ENCODE measurements at regions not wholly inside any gene's neighbourhood (a gene's known extent, or its start where the extent isn't known, plus 50 kb on each side); places are given as distances from the start of the nearest gene placed in this dataset.

GRCh38 chr15:47609693-47610092 lies 107.6 kb upstream of the SEMA6D start:
- Histone ChIP-seq H3K4me1 (ENCODE audit: control extremely low read depth in 1 of 4, control insufficient read depth in 4 of 4, insufficient read depth in 4 of 4, low read length in 3 of 4) (peaks cover 0 to 2% (median 1%) of the 10 kb centered on the region in 4 experiments), H3K4me3 (ENCODE audit: control insufficient read depth in 1 of 7, extremely low read depth in 1 of 7, insufficient read depth in 4 of 7, low read depth in 2 of 7, low read length in 6 of 7) (no peak overlapping the region), H3K27ac (ENCODE audit: insufficient read depth in 1 of 2, low read depth in 1 of 2, low read length in 2 of 2, poor library complexity in 1 of 2, severe bottlenecking in 2 of 2) (no peak overlapping the region), H3K36me3 (ENCODE audit: control insufficient read depth in 4 of 4, insufficient read depth in 4 of 4, low read length in 3 of 4) (no peaks in the 10 kb centered on the region), H3K27me3 (replicated peaks in 2 of 5; ENCODE audit: control insufficient read depth in 4 of 5, insufficient read depth in 5 of 5, low read length in 4 of 5) (no peaks in the 10 kb centered on the region), H3K9me3 (ENCODE audit: control extremely low read depth in 1 of 5, control insufficient read depth in 4 of 5, insufficient read depth in 2 of 5, low read depth in 1 of 5, low read length in 4 of 5) (no peaks in the 10 kb centered on the region)
- POLR2A ChIA-PET = no interaction called here
- DNase-seq = no peak
- CTCF ChIA-PET = no interaction called here
- whole genome bisulfite sequencing (ENCODE audit: insufficient coverage) = 91% methylated on average over 2 of the region's 2 CpGs

DNA sequence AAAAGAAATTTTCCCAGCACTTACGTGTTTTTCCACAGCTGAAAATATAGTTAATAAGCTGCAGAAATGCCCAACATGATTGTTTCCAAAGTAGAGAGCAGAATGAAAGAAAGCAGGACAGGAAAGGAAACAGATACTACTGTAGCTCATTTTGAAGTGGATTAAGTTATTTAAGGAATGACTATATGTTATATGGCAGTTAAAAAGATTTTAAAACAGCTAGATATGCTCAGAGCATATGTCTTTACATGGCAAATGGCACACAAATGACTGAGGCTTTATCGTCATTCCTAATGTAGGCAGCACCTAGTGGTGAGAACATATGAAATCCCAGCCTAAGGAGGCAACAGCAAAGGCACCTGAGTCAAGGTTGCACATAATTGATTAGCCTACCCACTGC lies 106.6 kb upstream of the SEMA6D start:
- WGBS (ENCODE audit: insufficient coverage) = 90% methylated on average over 1 of the region's 2 CpGs
- Histone ChIP-seq H3K9me3 (ENCODE audit: control extremely low read depth in 1 of 5, control insufficient read depth in 4 of 5, insufficient read depth in 2 of 5, low read depth in 1 of 5, low read length in 4 of 5) (no peaks in the 10 kb centered on the region), H3K4me3 (ENCODE audit: control insufficient read depth in 1 of 7, extremely low read depth in 1 of 7, insufficient read depth in 4 of 7, low read depth in 2 of 7, low read length in 6 of 7) (no peak overlapping the region), H3K36me3 (ENCODE audit: control insufficient read depth in 4 of 4, insufficient read depth in 4 of 4, low read length in 3 of 4) (no peaks in the 10 kb centered on the region), H3K27me3 (replicated peaks in 2 of 5; ENCODE audit: control insufficient read depth in 4 of 5, insufficient read depth in 5 of 5, low read length in 4 of 5) (no peaks in the 10 kb centered on the region), H3K27ac (ENCODE audit: insufficient read depth in 1 of 2, low read depth in 1 of 2, low read length in 2 of 2, poor library complexity in 1 of 2, severe bottlenecking in 2 of 2) (no peak overlapping the region), H3K4me1 (ENCODE audit: control extremely low read depth in 1 of 4, control insufficient read depth in 4 of 4, insufficient read depth in 4 of 4, low read length in 3 of 4) (peaks cover 0 to 2% (median 1%) of the 10 kb centered on the region in 4 experiments)
- CTCF ChIA-PET = interaction anchor here (0.7 kb wide), 1 partner anchor 12 kb away, joined by 4 read pairs; no protein-coding TSS in a partner anchor
- no peak for DNase-seq
- POLR2A ChIA-PET = no interaction called here

DNA sequence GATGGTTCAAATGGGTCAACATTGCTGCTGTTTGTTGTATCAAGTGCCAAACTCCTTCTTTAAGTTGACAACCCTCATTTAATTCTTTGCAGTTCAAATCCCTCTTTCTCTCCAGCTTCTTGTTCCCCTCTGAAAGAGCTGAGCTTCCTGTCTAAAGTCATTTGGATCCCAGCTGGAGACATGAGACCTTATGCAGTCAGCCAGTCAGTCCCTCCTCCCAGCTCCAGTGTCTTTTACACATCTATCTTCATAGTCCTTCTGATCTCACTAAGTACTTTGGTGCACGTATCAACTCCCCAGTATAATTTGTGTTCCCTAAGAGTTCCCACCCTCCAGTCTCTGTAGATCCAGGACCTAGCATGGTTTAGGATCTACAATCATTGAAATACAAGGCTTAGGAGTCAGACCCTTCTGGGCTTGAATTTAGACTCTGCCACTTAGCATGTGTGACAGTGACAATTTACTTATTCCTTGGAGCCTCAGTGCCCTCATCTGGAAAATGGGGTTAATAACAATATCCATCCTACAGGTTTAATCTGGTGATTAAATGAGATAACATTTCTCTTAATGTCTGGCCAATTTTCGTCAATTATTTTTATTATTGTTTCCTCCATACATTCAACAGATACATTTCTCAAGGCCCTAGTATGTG lies 102.8 kb upstream of the SEMA6D start:
- WGBS (ENCODE audit: insufficient coverage) = 91% methylated on average over 1 of the region's 2 CpGs
- H3K27me3 ChIP-seq (replicated peaks in 2 of 5; ENCODE audit: control insufficient read depth in 4 of 5, insufficient read depth in 5 of 5, low read length in 4 of 5) = no peaks in the 10 kb centered on the region
- no peaks in the 10 kb centered on the region for H3K36me3 ChIP-seq (ENCODE audit: control insufficient read depth in 4 of 4, insufficient read depth in 4 of 4, low read length in 3 of 4)
- H3K27ac ChIP-seq (ENCODE audit: insufficient read depth in 1 of 2, low read depth in 1 of 2, low read length in 2 of 2, poor library complexity in 1 of 2, severe bottlenecking in 2 of 2) = no peak overlapping the region
- ChIA-PET POLR2A (no interaction called here), CTCF (no interaction called here)
- H3K4me1 ChIP-seq (ENCODE audit: control extremely low read depth in 1 of 4, control insufficient read depth in 4 of 4, insufficient read depth in 4 of 4, low read length in 3 of 4) = peaks cover 0 to 2% (median 1%) of the 10 kb centered on the region in 4 experiments
- DNase-seq = no peak
- H3K9me3 ChIP-seq (ENCODE audit: control extremely low read depth in 1 of 5, control insufficient read depth in 4 of 5, insufficient read depth in 2 of 5, low read depth in 1 of 5, low read length in 4 of 5) = no peaks in the 10 kb centered on the region
- no peak overlapping the region for H3K4me3 ChIP-seq (ENCODE audit: control insufficient read depth in 1 of 7, extremely low read depth in 1 of 7, insufficient read depth in 4 of 7, low read depth in 2 of 7, low read length in 6 of 7)

- Histone ChIP-seq H3K27ac (ENCODE audit: insufficient read depth in 1 of 2, low read depth in 1 of 2, low read length in 2 of 2, poor library complexity in 1 of 2, severe bottlenecking in 2 of 2) (no peak overlapping the region), H3K9me3 (ENCODE audit: control extremely low read depth in 1 of 5, control insufficient read depth in 4 of 5, insufficient read depth in 2 of 5, low read depth in 1 of 5, low read length in 4 of 5) (no peaks in the 10 kb centered on the region), H3K27me3 (replicated peaks in 2 of 5; ENCODE audit: control insufficient read depth in 4 of 5, insufficient read depth in 5 of 5, low read length in 4 of 5) (no peaks in the 10 kb centered on the region), H3K4me3 (ENCODE audit: control insufficient read depth in 1 of 7, extremely low read depth in 1 of 7, insufficient read depth in 4 of 7, low read depth in 2 of 7, low read length in 6 of 7) (no peak overlapping the region), H3K4me1 (ENCODE audit: control extremely low read depth in 1 of 4, control insufficient read depth in 4 of 4, insufficient read depth in 4 of 4, low read length in 3 of 4) (peaks cover 0 to 2% (median 0%) of the 10 kb centered on the region in 4 experiments), H3K36me3 (ENCODE audit: control insufficient read depth in 4 of 4, insufficient read depth in 4 of 4, low read length in 3 of 4) (no peaks in the 10 kb centered on the region)
- no peak for DNase-seq
- POLR2A ChIA-PET = no interaction called here
- WGBS (ENCODE audit: insufficient coverage) = 90% methylated on average over 4 of the region's 4 CpGs
- CTCF ChIA-PET = no interaction called here
These were observed 100.4 kb upstream of the SEMA6D start for GRCh38 chr15:47616876-47617275.

- Histone ChIP-seq H3K36me3 (ENCODE audit: control insufficient read depth in 4 of 4, insufficient read depth in 4 of 4, low read length in 3 of 4) (no peaks in the 10 kb centered on the region), H3K9me3 (ENCODE audit: control extremely low read depth in 1 of 5, control insufficient read depth in 4 of 5, insufficient read depth in 2 of 5, low read depth in 1 of 5, low read length in 4 of 5) (no peaks in the 10 kb centered on the region), H3K27me3 (replicated peaks in 2 of 5; ENCODE audit: control insufficient read depth in 4 of 5, insufficient read depth in 5 of 5, low read length in 4 of 5) (no peaks in the 10 kb centered on the region), H3K4me1 (ENCODE audit: control extremely low read depth in 1 of 4, control insufficient read depth in 4 of 4, insufficient read depth in 4 of 4, low read length in 3 of 4) (no peaks in the 10 kb centered on the region), H3K4me3 (ENCODE audit: control insufficient read depth in 1 of 7, extremely low read depth in 1 of 7, insufficient read depth in 4 of 7, low read depth in 2 of 7, low read length in 6 of 7) (no peak overlapping the region), H3K27ac (ENCODE audit: insufficient read depth in 1 of 2, low read depth in 1 of 2, low read length in 2 of 2, poor library complexity in 1 of 2, severe bottlenecking in 2 of 2) (no peak overlapping the region)
- POLR2A ChIA-PET = no interaction called here
- CTCF ChIA-PET = interaction anchor here (1.4 kb wide), 1 partner anchor 10 kb away, joined by 4 read pairs; no protein-coding TSS in a partner anchor
- WGBS (ENCODE audit: insufficient coverage) = 92% methylated on average over 4 of the region's 4 CpGs
- DNase-seq = no peak
These were observed 99.1 kb upstream of the SEMA6D start for GRCh38 chr15:47618241-47618640.

GRCh38 chr15:47620960-47621681 lies 96.2 kb upstream of the SEMA6D start:
- Histone ChIP-seq H3K27me3 (replicated peaks in 2 of 5; ENCODE audit: control insufficient read depth in 4 of 5, insufficient read depth in 5 of 5, low read length in 4 of 5) (no peaks in the 10 kb centered on the region), H3K36me3 (ENCODE audit: control insufficient read depth in 4 of 4, insufficient read depth in 4 of 4, low read length in 3 of 4) (no peaks in the 10 kb centered on the region), H3K9me3 (ENCODE audit: control extremely low read depth in 1 of 5, control insufficient read depth in 4 of 5, insufficient read depth in 2 of 5, low read depth in 1 of 5, low read length in 4 of 5) (no peaks in the 10 kb centered on the region), H3K4me1 (ENCODE audit: control extremely low read depth in 1 of 4, control insufficient read depth in 4 of 4, insufficient read depth in 4 of 4, low read length in 3 of 4) (no peaks in the 10 kb centered on the region), H3K27ac (ENCODE audit: insufficient read depth in 1 of 2, low read depth in 1 of 2, low read length in 2 of 2, poor library complexity in 1 of 2, severe bottlenecking in 2 of 2) (no peak overlapping the region), H3K4me3 (ENCODE audit: control insufficient read depth in 1 of 7, extremely low read depth in 1 of 7, insufficient read depth in 4 of 7, low read depth in 2 of 7, low read length in 6 of 7) (no peak overlapping the region)
- WGBS (ENCODE audit: insufficient coverage) = 100% methylated on average over 6 of the region's 7 CpGs
- ChIA-PET POLR2A (no interaction called here), CTCF (interaction anchor here (0.8 kb wide), 1 partner anchor 70 kb away, joined by 3 read pairs; no protein-coding TSS in a partner anchor)
- no peak for DNase-seq

- 70% methylated on average over 2 of the region's 2 CpGs for WGBS (ENCODE audit: insufficient coverage)
- Histone ChIP-seq H3K27me3 (replicated peaks in 2 of 5; ENCODE audit: control insufficient read depth in 4 of 5, insufficient read depth in 5 of 5, low read length in 4 of 5) (no peaks in the 10 kb centered on the region), H3K9me3 (ENCODE audit: control extremely low read depth in 1 of 5, control insufficient read depth in 4 of 5, insufficient read depth in 2 of 5, low read depth in 1 of 5, low read length in 4 of 5) (no peaks in the 10 kb centered on the region), H3K4me3 (ENCODE audit: control insufficient read depth in 1 of 7, extremely low read depth in 1 of 7, insufficient read depth in 4 of 7, low read depth in 2 of 7, low read length in 6 of 7) (no peak overlapping the region), H3K27ac (ENCODE audit: insufficient read depth in 1 of 2, low read depth in 1 of 2, low read length in 2 of 2, poor library complexity in 1 of 2, severe bottlenecking in 2 of 2) (no peak overlapping the region), H3K36me3 (ENCODE audit: control insufficient read depth in 4 of 4, insufficient read depth in 4 of 4, low read length in 3 of 4) (no peaks in the 10 kb centered on the region), H3K4me1 (ENCODE audit: control extremely low read depth in 1 of 4, control insufficient read depth in 4 of 4, insufficient read depth in 4 of 4, low read length in 3 of 4) (no peaks in the 10 kb centered on the region)
- CTCF ChIA-PET = interaction anchor here (0.8 to 1.3 kb wide), 2 partner anchors 12 to 71 kb away, joined by 3 to 4 read pairs; no protein-coding TSS in a partner anchor
- DNase-seq = no peak
- POLR2A ChIA-PET = no interaction called here
These were observed 95.2 kb upstream of the SEMA6D start for GRCh38 chr15:47622055-47622454.

Measured in common myeloid progenitor, CD34-positive (primary cell).